ENCODE measurements at regions not wholly inside any gene's neighbourhood (a gene's known extent, or its start where the extent isn't known, plus 50 kb on each side); places are given as distances from the start of the nearest gene placed in this dataset.

GRCh38 chr2:129716781-129717559 is 262.5 kb upstream of the RAB6C start:
- TF ChIP-seq CTCF (IDR thresholded peaks at IDR 0.05) (no peak), POLR2A (IDR thresholded peaks at IDR 0.05) (no peak)

Measured in testis (tissue), 2 donors.